ENCODE measurements at regions not wholly inside any gene's neighbourhood (a gene's known extent, or its start where the extent isn't known, plus 50 kb on each side); places are given as distances from the start of the nearest gene placed in this dataset.
A peak's percentile ranks its signal among the peaks of the same experiment; 100 is the strongest.

GRCh38 chr4:121514443-121514842 lies 133.6 kb upstream of the QRFPR start:
- TF ChIP-seq CTCF (IDR thresholded peaks at IDR 0.05; ENCODE audit: low read depth, low read length) = peak; percentile 5
- TF ChIP-seq POLR2A (IDR thresholded peaks at IDR 0.05; ENCODE audit: extremely low read depth, insufficient read length) = no peak
- TF ChIP-seq MYC (IDR thresholded peaks at IDR 0.05; ENCODE audit: low read depth, low read length) = no peak

All from NB4 (cell line).